Tibial nerve (tissue), 4 donors: ENCODE measurements at regions not wholly inside any gene's neighbourhood (a gene's known extent, or its start where the extent isn't known, plus 50 kb on each side); places are given as distances from the start of the nearest gene placed in this dataset.

Experiments used
- DNase-seq, 2 donors: peaks; one replicate each; pipeline ENCODE4 v3.0.0-alpha.2; 2019; ENCODE audit warnings: low spot score in 2 of 2
- H3K27ac ChIP-seq, 4 donors: fragments of 200-600 bp; sonication (generic) in 3 of 4; one replicate each; pipeline ENCODE4 v1.5.1; 2017 to 2019; ENCODE audit warnings: mild to moderate bottlenecking in 1 of 4
- H3K27me3 ChIP-seq, 2 donors: fragments of 200-600 bp; sonication (generic) in 1 of 2; one replicate each; pipeline versions ENCODE4 v1.5.1 to v1.6.0; 2017 to 2019
- H3K36me3 ChIP-seq, 3 donors: fragments of 200-600 bp; sonication (generic); one replicate each; pipeline ENCODE4 v1.5.1; 2018 to 2019
- H3K4me1 ChIP-seq, 4 donors: fragments of 200-600 bp; sonication (generic) in 3 of 4; one replicate each; pipeline ENCODE4 v1.5.1; 2017 to 2019
- H3K4me3 ChIP-seq, 4 donors: fragments of 200-600 bp; sonication (generic) in 3 of 4; one replicate each; pipeline ENCODE4 v1.5.1; 2017 to 2019; ENCODE audit warnings: mild to moderate bottlenecking in 1 of 4, moderate library complexity in 1 of 4
- H3K9me3 ChIP-seq, 4 donors: fragments of 200-600 bp; sonication (generic) in 3 of 4; one replicate each; pipeline ENCODE4 v1.5.1; 2017 to 2019
- EP300 ChIP-seq, 2 donors: sonication (generic); formaldehyde crosslinking; IDR thresholded peaks; one replicate each; pipeline ENCODE4 v1.6.1; 2017; ENCODE audit warnings: antibody characterized with exemption in 2 of 2, mild to moderate bottlenecking in 1 of 2
- POLR2A ChIP-seq, 2 donors: fragments of 450-650 bp; IDR thresholded peaks; one replicate each; pipeline ENCODE4 v1.6.1; 2017; ENCODE audit warnings: antibody characterized with exemption in 2 of 2, mild to moderate bottlenecking in 2 of 2, moderate library complexity in 2 of 2
- WGBS, 2 donors: methylation state at CpG; one replicate each; pipeline ENCODE4 v1.1.5; 2018; 5-methylcytosine and 5-hydroxymethylcytosine counted together
- TF ChIP-seq, protein P1 (sequence below), 5 experiments: fragments of 200-600 bp in 3 of 5; fragments of 450-650 bp in 2 of 5; sonication (generic) in 3 of 5; IDR thresholded peaks; one replicate each; pipeline ENCODE4 v1.5.1; 2016 to 2019; ENCODE audit warnings: antibody characterized with exemption in 5 of 5, mild to moderate bottlenecking in 3 of 5, moderate library complexity in 2 of 5

DNA sequence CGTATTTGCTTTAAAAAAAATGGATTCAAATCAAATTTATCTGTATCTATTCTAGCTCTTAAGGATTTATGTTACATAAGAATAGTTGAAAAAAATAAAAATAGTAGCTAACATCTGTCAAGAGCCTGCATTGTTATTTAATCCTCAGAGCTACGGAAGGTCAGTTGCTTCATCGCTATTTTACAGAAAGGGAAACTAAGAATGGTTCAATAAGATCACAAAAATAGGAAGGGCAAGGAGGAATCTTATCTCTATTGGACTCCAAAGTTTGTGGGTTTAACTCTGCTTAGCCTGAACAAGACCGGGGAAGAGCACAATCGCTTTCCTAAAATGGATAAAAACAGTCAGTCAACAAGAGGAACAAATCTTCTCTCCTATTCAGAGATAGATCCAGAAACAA is 270.2 kb upstream of the SMIM31 start:
- no peak for TF ChIP-seq POLR2A (IDR thresholded peaks at IDR 0.05)
- TF ChIP-seq EP300 (IDR thresholded peaks at IDR 0.05): no peak
- TF ChIP-seq, protein P1, sequence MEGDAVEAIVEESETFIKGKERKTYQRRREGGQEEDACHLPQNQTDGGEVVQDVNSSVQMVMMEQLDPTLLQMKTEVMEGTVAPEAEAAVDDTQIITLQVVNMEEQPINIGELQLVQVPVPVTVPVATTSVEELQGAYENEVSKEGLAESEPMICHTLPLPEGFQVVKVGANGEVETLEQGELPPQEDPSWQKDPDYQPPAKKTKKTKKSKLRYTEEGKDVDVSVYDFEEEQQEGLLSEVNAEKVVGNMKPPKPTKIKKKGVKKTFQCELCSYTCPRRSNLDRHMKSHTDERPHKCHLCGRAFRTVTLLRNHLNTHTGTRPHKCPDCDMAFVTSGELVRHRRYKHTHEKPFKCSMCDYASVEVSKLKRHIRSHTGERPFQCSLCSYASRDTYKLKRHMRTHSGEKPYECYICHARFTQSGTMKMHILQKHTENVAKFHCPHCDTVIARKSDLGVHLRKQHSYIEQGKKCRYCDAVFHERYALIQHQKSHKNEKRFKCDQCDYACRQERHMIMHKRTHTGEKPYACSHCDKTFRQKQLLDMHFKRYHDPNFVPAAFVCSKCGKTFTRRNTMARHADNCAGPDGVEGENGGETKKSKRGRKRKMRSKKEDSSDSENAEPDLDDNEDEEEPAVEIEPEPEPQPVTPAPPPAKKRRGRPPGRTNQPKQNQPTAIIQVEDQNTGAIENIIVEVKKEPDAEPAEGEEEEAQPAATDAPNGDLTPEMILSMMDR (IDR thresholded peaks at IDR 0.05): no peak
- Histone ChIP-seq H3K27me3 (no peaks in the 10 kb centered on the region), H3K27ac (no peak overlapping the region), H3K36me3 (no peaks in the 10 kb centered on the region), H3K4me1 (peaks cover 0 to 11% (median 4%) of the 10 kb centered on the region in 4 donors), H3K4me3 (peak overlapping the region in 1 of 4 donors; percentile 9), H3K9me3 (no peaks in the 10 kb centered on the region)
- 40 to 45% methylated on average over 5 of the region's 5 CpGs for WGBS, 2 donors
- DNase-seq: no peak

DNA sequence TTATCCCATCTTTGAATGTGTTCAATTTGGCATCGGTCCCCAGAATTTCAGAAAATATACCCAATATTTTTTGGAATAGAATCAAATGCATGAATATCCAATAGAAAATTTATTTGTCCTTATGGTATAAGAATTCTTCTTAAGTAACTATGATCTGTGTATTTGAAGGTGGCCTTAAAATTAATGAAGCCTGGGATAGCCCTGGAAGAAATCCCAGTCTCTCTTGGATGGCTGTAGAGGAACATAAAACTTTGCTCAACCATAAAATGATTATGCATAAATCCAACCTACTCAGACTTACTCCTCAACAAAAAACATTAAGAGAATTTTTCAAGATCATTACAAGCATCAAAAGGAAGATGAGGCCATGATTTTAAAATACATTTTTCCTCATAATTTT is 269.4 kb upstream of the SMIM31 start:
- DNase-seq: no peak
- Histone ChIP-seq H3K27me3 (no peaks in the 10 kb centered on the region), H3K36me3 (no peaks in the 10 kb centered on the region), H3K4me1 (peaks cover 0 to 11% (median 4%) of the 10 kb centered on the region in 4 donors), H3K9me3 (no peaks in the 10 kb centered on the region), H3K4me3 (no peak overlapping the region), H3K27ac (no peak overlapping the region)
- WGBS, 2 donors: 61 to 69% methylated on average over 1 of the region's 1 CpG
- TF ChIP-seq, protein P1 (IDR thresholded peaks at IDR 0.05): no peak
- no peak for TF ChIP-seq POLR2A (IDR thresholded peaks at IDR 0.05)
- TF ChIP-seq EP300 (IDR thresholded peaks at IDR 0.05): no peak

DNA sequence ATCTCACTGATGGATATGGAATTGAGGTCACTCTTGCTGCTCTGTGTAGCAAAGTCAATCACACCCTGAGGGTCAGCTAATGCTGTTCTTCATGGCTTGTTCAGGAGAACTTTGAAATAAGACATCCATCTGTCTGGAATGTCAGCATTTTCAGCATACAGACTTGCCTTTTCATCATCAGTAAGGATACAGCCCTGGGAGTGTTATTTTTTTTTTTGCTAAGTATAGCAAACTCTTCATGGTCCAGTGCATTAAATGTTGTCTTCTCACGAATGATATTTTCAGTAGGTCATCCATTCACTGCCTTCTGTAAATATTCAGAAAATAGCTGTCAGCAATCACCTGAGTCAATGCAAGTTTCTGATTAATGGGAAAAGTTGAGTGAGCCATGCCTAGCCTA is 268.8 kb upstream of the SMIM31 start:
- no peak overlapping the region for H3K4me3 ChIP-seq
- no peak for DNase-seq
- no peak for TF ChIP-seq EP300 (IDR thresholded peaks at IDR 0.05)
- 64 to 67% methylated on average over 1 of the region's 1 CpG for WGBS, 2 donors
- no peaks in the 10 kb centered on the region for H3K9me3 ChIP-seq
- H3K36me3 ChIP-seq: no peaks in the 10 kb centered on the region
- peaks cover 0 to 11% (median 4%) of the 10 kb centered on the region in 4 donors for H3K4me1 ChIP-seq
- H3K27ac ChIP-seq: no peak overlapping the region
- no peaks in the 10 kb centered on the region for H3K27me3 ChIP-seq

DNA sequence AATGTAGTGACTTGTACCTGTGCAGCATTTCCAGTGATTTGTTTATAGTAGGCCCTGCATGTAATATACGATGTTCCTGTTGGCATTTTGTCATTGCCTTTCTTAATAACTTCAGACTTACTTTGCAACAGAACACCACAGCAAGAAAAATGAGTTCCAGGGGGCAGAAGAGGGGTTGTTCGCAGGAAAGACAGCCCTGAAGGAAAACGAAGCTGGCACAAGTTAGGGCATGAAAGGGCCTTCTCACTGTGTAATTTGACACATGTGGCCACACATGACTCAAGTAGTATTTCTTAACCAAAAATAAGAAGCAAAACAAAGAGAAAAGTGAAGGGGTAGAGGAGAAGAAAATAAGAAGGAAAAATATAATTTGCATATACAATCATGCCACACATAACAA is 265.8 kb upstream of the SMIM31 start:
- TF ChIP-seq POLR2A (IDR thresholded peaks at IDR 0.05) (no peak), EP300 (IDR thresholded peaks at IDR 0.05) (no peak)
- TF ChIP-seq, protein P1 (IDR thresholded peaks at IDR 0.05): no peak
- Histone ChIP-seq H3K4me3 (no peak overlapping the region), H3K27ac (no peak overlapping the region), H3K4me1 (peaks cover 0 to 7% (median 3%) of the 10 kb centered on the region in 4 donors), H3K9me3 (no peaks in the 10 kb centered on the region), H3K27me3 (no peaks in the 10 kb centered on the region), H3K36me3 (no peaks in the 10 kb centered on the region)
- 35 to 47% methylated on average over 2 to 3 of the region's 3 CpGs for WGBS, 2 donors
- no peak for DNase-seq

DNA sequence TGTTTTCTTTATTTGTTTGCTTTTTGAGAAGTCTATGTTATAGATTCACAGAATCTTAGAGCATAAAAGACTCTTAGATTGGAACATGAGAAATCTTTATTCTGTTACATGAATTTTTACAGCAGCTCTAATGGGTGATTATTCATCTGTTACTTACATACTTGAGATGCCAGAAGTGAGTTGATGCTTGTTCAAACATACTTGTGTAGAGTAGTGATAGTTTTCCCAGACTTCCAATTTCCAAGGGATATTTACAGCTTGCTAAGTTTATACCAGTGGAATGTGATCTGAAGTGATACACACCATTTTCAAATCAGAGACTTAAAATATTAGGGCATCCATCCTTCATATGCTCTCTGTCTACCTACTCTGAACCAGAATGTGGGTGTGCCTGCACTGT is 252.9 kb upstream of the SMIM31 start:
- Histone ChIP-seq H3K36me3 (no peaks in the 10 kb centered on the region), H3K9me3 (no peaks in the 10 kb centered on the region), H3K27me3 (no peaks in the 10 kb centered on the region), H3K4me3 (no peak overlapping the region), H3K4me1 (no peaks in the 10 kb centered on the region), H3K27ac (no peak overlapping the region)
- DNase-seq: no peak
- TF ChIP-seq POLR2A (IDR thresholded peaks at IDR 0.05): no peak
- TF ChIP-seq EP300 (IDR thresholded peaks at IDR 0.05): no peak
- TF ChIP-seq, protein P1 (IDR thresholded peaks at IDR 0.05): no peak

DNA sequence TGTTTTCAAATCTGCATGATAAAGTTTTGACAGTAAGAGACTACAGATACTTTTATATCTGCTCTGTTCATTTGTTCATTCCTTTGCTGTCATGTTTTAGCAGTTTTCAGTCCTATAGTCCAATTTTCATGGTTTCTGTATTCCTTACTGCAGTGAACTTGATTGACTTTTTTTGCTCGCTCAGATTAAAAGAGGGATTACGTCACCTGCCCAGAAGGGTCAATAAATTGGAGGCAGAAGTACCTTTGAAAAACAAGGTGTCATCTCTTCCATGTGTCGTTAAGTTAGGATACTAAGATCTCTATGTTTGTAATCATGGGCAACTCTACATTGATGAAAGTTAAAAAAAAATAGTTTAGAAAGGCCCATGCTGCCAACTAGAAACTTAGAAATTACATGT is 250.1 kb upstream of the SMIM31 start:
- DNase-seq: no peak
- Histone ChIP-seq H3K4me3 (no peak overlapping the region), H3K27me3 (no peaks in the 10 kb centered on the region), H3K27ac (no peak overlapping the region), H3K36me3 (no peaks in the 10 kb centered on the region), H3K4me1 (no peaks in the 10 kb centered on the region), H3K9me3 (no peaks in the 10 kb centered on the region)
- TF ChIP-seq, protein P1 (IDR thresholded peaks at IDR 0.05): no peak
- TF ChIP-seq EP300 (IDR thresholded peaks at IDR 0.05) (no peak), POLR2A (IDR thresholded peaks at IDR 0.05) (no peak)
- 71 to 78% methylated on average over 3 of the region's 3 CpGs for WGBS, 2 donors
